ENCODE measurements at regions not wholly inside any gene's neighbourhood (a gene's known extent, or its start where the extent isn't known, plus 50 kb on each side); places are given as distances from the start of the nearest gene placed in this dataset.

DNA sequence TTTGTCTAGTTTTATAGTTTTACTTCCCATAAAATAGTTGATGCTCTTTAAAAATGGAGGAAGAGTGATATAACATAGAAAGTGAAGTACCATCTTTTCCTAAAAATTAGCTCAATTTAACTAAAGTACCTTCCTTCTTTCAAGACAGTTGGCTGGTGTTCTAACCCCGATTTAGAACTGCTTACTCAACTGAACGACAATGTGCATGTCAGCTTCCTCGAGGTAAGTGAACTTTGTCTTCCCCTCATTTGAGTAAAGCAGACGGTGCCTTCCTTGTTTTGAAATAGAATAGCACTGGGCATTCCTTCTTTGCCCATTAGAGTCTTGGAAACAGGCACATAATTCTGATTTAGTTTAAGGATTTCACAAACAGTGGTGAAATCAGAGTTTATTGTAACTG is 1519.2 kb downstream of the EFNB2 start:
- ATAC-seq (no peak), DNase-seq (ENCODE audit: low read depth, low spot score) (no peak)
- ChIA-PET POLR2A (no interaction called here), RAD21 (ENCODE audit: low non-redundant PET in 1 of 2, low total read pairs in 2 of 2, uncharacterized antibody in 2 of 2, unreplicated experiment in 2 of 2) (no interaction called here), CTCF (no interaction called here)
- intact Hi-C loops (cut with micrococcal nuclease), result no loop called here
- no peak overlapping the region for H3K27ac ChIP-seq (ENCODE audit: low read depth, low read length)
- TF ChIP-seq SIN3A (IDR thresholded peaks at IDR 0.05; ENCODE audit: low read depth), result no peak
- TF ChIP-seq, protein P1, sequence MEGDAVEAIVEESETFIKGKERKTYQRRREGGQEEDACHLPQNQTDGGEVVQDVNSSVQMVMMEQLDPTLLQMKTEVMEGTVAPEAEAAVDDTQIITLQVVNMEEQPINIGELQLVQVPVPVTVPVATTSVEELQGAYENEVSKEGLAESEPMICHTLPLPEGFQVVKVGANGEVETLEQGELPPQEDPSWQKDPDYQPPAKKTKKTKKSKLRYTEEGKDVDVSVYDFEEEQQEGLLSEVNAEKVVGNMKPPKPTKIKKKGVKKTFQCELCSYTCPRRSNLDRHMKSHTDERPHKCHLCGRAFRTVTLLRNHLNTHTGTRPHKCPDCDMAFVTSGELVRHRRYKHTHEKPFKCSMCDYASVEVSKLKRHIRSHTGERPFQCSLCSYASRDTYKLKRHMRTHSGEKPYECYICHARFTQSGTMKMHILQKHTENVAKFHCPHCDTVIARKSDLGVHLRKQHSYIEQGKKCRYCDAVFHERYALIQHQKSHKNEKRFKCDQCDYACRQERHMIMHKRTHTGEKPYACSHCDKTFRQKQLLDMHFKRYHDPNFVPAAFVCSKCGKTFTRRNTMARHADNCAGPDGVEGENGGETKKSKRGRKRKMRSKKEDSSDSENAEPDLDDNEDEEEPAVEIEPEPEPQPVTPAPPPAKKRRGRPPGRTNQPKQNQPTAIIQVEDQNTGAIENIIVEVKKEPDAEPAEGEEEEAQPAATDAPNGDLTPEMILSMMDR (IDR thresholded peaks at IDR 0.05 in 2 of 3, conservative IDR thresholded peaks at IDR 0.05 in 1 of 3; ENCODE audit: borderline replicate concordance in 1 of 3, insufficient read depth in 1 of 3, low read depth in 2 of 3, low read length in 2 of 3), result no peak
- no peak for TF ChIP-seq ZNF274 (IDR thresholded peaks at IDR 0.05; ENCODE audit: low read depth, low read length)
- TF ChIP-seq CEBPB (IDR thresholded peaks at IDR 0.05; ENCODE audit: low read depth), result no peak
- no peak for TF ChIP-seq POLR2AphosphoS5 (IDR thresholded peaks at IDR 0.05; ENCODE audit: low read depth, low read length)
- no peak for TF ChIP-seq SP1 (IDR thresholded peaks at IDR 0.05; ENCODE audit: low read depth)
- H3K9me2 ChIP-seq (ENCODE audit: insufficient read depth), result no peaks in the 10 kb centered on the region
- H3K4me1 ChIP-seq (ENCODE audit: control insufficient read depth in 1 of 2, insufficient read depth in 2 of 2, low read length in 2 of 2), result no peaks in the 10 kb centered on the region
- no peak overlapping the region for H3K4me2 ChIP-seq (ENCODE audit: low read length)
- no peaks in the 10 kb centered on the region for H4K20me1 ChIP-seq (ENCODE audit: insufficient read depth)
- H3K79me2 ChIP-seq (ENCODE audit: insufficient read depth, low read length), result no peaks in the 10 kb centered on the region
- H3K9me3 ChIP-seq (ENCODE audit: control insufficient read depth in 1 of 2, insufficient read depth in 1 of 2, low read depth in 1 of 2, low read length in 2 of 2), result no peaks in the 10 kb centered on the region
- H3K9ac ChIP-seq (ENCODE audit: low read length), result no peak overlapping the region
- H3K36me3 ChIP-seq (ENCODE audit: control insufficient read depth in 1 of 2, insufficient read depth in 2 of 2, low read length in 2 of 2), result no peaks in the 10 kb centered on the region
- H3K4me3 ChIP-seq (replicated peaks in 1 of 2; ENCODE audit: low read depth in 1 of 2, low read length in 2 of 2), result no peak overlapping the region
- H3K27me3 ChIP-seq (ENCODE audit: insufficient read depth, low read length), result no peaks in the 10 kb centered on the region
- no TSS peak for BruUV-seq (replicated peaks)
- no peak overlapping the region for H2AFZ ChIP-seq (ENCODE audit: low read depth, low read length, poor library complexity, severe bottlenecking)

DNA sequence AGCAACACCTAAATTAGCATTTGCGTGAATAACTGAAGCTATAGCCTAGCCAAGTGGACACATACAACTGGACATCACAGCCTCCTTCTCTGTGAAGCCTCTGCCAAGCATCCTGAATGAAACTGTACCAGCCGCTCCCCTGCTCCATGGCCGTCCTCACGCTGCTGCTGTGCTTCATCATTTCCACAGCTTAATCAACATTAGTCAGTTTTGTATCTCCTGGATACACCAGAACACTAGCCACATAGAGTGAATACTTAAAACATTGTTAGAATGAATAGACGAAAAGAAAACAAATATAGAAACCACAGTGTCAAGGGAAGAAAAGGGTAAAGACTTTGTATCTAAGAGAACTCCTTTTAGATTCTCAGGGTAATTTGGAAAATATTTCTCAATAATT is 1526.9 kb downstream of the EFNB2 start:
- BruUV-seq (replicated peaks), result no TSS peak
- H3K27me3 ChIP-seq (ENCODE audit: insufficient read depth, low read length), result no peaks in the 10 kb centered on the region

More for the DNA sequence above, 1526.9 kb downstream of the EFNB2 start:
- H3K4me3 ChIP-seq (replicated peaks in 1 of 2; ENCODE audit: low read depth in 1 of 2, low read length in 2 of 2), result no peak overlapping the region
- H3K4me1 ChIP-seq (ENCODE audit: control insufficient read depth in 1 of 2, insufficient read depth in 2 of 2, low read length in 2 of 2), result no peaks in the 10 kb centered on the region
- H3K9me2 ChIP-seq (ENCODE audit: insufficient read depth), result no peaks in the 10 kb centered on the region
- TF ChIP-seq SP1 (IDR thresholded peaks at IDR 0.05; ENCODE audit: low read depth), result no peak
- TF ChIP-seq POLR2A (IDR thresholded peaks at IDR 0.05; ENCODE audit: borderline replicate concordance, extremely low read depth, insufficient read depth, insufficient read length), result no peak
- TF ChIP-seq, protein P1 (IDR thresholded peaks at IDR 0.05 in 2 of 3, conservative IDR thresholded peaks at IDR 0.05 in 1 of 3; ENCODE audit: borderline replicate concordance in 1 of 3, insufficient read depth in 1 of 3, low read depth in 2 of 3, low read length in 2 of 3), result no peak
- TF ChIP-seq CBX3 (IDR thresholded peaks at IDR 0.05; ENCODE audit: low read depth), result no peak
- no peak for TF ChIP-seq YY1 (IDR thresholded peaks at IDR 0.05; ENCODE audit: extremely low read depth, insufficient replicate concordance, low read depth, low read length)
- TF ChIP-seq SRF (IDR thresholded peaks at IDR 0.05; ENCODE audit: low read depth), result no peak
- TF ChIP-seq, protein P2, sequence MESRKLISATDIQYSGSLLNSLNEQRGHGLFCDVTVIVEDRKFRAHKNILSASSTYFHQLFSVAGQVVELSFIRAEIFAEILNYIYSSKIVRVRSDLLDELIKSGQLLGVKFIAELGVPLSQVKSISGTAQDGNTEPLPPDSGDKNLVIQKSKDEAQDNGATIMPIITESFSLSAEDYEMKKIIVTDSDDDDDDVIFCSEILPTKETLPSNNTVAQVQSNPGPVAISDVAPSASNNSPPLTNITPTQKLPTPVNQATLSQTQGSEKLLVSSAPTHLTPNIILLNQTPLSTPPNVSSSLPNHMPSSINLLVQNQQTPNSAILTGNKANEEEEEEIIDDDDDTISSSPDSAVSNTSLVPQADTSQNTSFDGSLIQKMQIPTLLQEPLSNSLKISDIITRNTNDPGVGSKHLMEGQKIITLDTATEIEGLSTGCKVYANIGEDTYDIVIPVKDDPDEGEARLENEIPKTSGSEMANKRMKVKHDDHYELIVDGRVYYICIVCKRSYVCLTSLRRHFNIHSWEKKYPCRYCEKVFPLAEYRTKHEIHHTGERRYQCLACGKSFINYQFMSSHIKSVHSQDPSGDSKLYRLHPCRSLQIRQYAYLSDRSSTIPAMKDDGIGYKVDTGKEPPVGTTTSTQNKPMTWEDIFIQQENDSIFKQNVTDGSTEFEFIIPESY (IDR thresholded peaks at IDR 0.05; ENCODE audit: extremely low read depth, insufficient replicate concordance, low read length), result no peak
- no peak for TF ChIP-seq TCF7L2 (IDR thresholded peaks at IDR 0.05; ENCODE audit: borderline replicate concordance, extremely low read depth, insufficient read depth, insufficient read length)
- TF ChIP-seq SIN3A (IDR thresholded peaks at IDR 0.05; ENCODE audit: low read depth), result no peak
- DNase-seq (ENCODE audit: low read depth, low spot score) (no peak), ATAC-seq (no peak)
- no peaks in the 10 kb centered on the region for H3K79me2 ChIP-seq (ENCODE audit: insufficient read depth, low read length)
- no peak overlapping the region for H2AFZ ChIP-seq (ENCODE audit: low read depth, low read length, poor library complexity, severe bottlenecking)
- no peak overlapping the region for H3K27ac ChIP-seq (ENCODE audit: low read depth, low read length)
- H3K36me3 ChIP-seq (ENCODE audit: control insufficient read depth in 1 of 2, insufficient read depth in 2 of 2, low read length in 2 of 2), result no peaks in the 10 kb centered on the region
- intact Hi-C loops (cut with micrococcal nuclease), result no loop called here
- POLR2A ChIA-PET, result no interaction called here
- RAD21 ChIA-PET (ENCODE audit: low non-redundant PET in 1 of 2, low total read pairs in 2 of 2, uncharacterized antibody in 2 of 2, unreplicated experiment in 2 of 2), result no interaction called here
- H3K9ac ChIP-seq (ENCODE audit: low read length), result no peak overlapping the region
- CTCF ChIA-PET, result no interaction called here
- no peaks in the 10 kb centered on the region for H4K20me1 ChIP-seq (ENCODE audit: insufficient read depth)
- H3K9me3 ChIP-seq (ENCODE audit: control insufficient read depth in 1 of 2, insufficient read depth in 1 of 2, low read depth in 1 of 2, low read length in 2 of 2), result no peaks in the 10 kb centered on the region
- H3K4me2 ChIP-seq (ENCODE audit: low read length), result no peak overlapping the region

Measured in HCT116 (cell line).